Left colon (tissue), 2 donors: ENCODE measurements at regions not wholly inside any gene's neighbourhood (a gene's known extent, or its start where the extent isn't known, plus 50 kb on each side); places are given as distances from the start of the nearest gene placed in this dataset.
A peak's percentile ranks its signal among the peaks of the same experiment; 100 is the strongest.

Experiments
- ATAC-seq: fragments of 200-7000 bp; cut with Tn5 transposase; one replicate; pipeline ENCODE4 v1.9.1; 2020; ENCODE audit warnings: mild to moderate bottlenecking, moderate library complexity
- DNase-seq, 2 donors: peaks; one replicate each; pipeline ENCODE4 v3.0.0-alpha.2; 2020
- intact Hi-C, 2 donors: fragments of 100-400 bp; cut with DNase I in 1 of 2; cut with micrococcal nuclease in 1 of 2; formaldehyde crosslinking; loops; one replicate each; pipeline versions ENCODE4 v1.11.2 to v1.14.0; 2022; cut with DNase I, micrococcal nuclease
- donor health status: DM: no; HTN: no; CAD: no.
- donor health status: DM: yes; HTN: yes; CAD: no.

DNA sequence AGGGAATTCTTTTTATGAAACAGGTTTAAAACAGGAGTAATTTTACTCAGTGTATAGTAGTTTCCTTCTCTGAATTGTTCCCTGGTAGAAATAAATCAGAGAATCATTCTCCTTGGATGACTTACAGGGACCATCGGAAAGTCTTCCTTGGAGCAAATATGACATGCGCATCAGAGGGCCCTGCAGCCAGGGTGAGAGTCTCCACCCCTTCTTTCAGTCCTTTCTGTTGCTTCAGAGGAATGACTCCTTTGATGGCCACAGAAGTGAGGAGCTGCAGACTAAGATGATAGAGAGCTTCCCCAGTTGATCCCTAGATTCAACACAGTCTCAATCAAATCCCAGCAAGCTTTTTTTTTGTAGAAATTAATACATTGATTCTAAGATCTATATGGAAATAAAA is 294.8 kb upstream of the UMPS start:
- ATAC-seq (no peak), DNase-seq (no peak)
- intact Hi-C loops = no loop called here

DNA sequence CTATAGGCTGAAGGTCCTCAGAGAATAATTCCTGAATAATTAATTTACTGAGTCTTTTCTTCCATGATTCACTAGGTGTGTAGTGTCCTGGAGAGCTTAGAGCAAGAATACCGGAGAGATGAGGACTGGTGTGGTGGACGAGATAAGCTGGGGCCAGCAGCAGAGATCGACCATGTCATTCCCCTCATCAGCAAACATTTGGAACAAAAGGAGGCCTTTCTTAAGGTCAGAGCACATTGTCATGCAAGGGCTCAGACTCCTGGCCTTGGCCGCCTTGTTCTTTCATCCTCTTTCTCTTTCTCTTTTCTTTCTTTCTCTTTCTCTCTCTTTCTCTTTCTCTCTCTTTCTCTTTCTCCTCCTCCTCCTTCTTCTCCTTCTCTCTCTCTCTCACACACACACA is 291.4 kb upstream of the UMPS start:
- ATAC-seq (no peak), DNase-seq (no peak)
- intact Hi-C loops = no loop called here

DNA sequence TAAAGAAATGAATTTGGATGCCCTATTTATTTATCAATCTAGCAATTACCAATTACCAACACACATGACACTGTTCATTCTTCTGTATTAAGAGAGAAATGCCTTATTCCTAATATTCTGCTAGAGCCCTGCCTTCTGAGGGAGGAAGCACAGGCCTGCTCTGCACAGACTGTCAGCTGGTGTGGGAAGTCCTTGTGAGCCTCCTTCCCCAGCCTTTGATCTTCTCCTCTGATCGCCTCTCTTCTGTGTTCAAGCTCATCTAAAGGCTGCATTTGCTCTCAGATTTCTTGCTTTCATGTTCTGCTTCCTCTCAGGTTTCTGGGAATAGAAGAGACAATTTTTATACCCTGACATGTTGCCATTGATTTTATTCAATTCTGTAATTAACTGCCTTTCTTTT is 290.6 kb upstream of the UMPS start:
- intact Hi-C loops = no loop called here
- no peak for ATAC-seq
- DNase-seq = no peak

DNA sequence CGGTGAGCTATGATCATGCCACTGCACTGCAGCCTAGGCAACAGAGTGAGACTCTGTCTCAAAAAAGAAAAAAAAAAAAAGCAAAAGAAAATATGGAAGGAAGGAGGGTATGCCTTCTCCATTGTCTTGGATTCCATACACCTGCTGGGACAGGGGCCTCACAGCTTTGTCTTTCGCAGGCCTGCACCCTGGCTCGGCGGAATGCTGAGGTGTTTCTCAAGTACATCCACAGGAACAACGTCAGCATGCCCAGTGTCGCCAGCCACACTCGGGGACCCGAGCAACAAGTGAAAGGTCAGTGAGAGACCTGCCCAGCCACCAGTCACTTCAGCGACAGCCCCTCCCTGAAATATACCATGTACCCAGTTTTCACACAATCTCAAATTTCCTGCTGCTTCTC is 288.5 kb upstream of the UMPS start:
- ATAC-seq (no peak), DNase-seq (no peak)
- intact Hi-C loops = no loop called here

DNA sequence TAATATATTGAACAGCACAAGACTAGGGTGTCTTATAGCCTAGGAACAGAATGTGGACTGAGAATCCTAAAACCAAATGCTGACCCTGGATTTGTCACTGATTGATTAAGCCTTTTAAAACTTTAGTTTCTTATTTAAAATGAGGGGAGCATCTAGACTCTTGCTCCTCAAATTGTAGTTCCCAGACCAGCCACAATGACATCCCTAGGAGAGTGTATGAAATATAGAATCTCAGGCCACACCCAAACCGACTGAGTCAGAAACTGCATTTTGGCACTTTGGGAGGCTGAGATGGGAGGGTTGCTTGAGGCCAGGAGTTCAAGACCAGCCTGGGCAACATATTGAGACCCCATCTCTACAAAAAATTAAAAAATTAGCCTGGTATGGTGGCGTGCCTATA is 287.8 kb upstream of the UMPS start:
- no peak for ATAC-seq
- intact Hi-C loops = no loop called here
- no peak for DNase-seq

DNA sequence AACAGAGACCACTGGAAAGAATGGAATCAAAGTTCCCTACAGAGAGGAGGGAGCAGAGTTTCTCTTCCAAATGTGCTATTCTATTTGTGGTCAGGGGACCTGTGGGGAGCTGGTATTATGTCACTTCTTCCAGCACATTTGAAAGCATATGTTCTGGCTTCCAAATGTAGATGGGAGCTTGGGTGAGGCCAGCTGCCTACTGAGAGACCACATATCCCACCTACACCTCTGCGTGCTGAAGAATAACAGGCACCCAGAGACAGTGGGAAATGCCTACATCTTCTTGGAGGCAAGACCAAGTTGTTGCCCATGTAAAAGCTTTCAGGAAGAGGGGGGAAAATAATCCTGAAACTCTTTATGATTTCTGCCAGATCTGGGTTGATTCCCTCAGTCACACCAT is 286.8 kb upstream of the UMPS start:
- no peak for ATAC-seq
- intact Hi-C loops = no loop called here

DNA sequence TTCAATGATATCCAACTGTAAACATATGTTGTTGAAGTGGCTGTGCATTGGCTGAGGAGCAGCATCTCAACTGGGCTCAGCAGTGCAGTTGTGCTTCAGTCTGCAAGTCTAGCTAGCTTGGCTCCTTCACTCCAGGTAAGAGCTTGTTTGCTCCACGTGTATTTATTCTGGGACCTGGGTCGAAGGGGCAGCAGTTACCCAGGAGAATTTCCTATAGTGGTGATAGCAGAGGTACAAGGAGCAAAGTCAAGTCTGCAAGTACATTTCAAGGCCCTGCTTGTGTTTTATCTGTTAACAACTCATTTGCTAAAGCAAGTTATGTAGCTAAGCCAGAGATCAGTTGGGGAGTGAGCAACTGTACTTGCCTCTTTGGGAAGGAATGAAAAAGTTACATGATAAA is 286.2 kb upstream of the UMPS start:
- ATAC-seq (peak; percentile 50), DNase-seq (no peak)
- intact Hi-C loops = no loop called here

More for the DNA sequence above, 286.8 kb upstream of the UMPS start:
- DNase-seq = no peak

DNA sequence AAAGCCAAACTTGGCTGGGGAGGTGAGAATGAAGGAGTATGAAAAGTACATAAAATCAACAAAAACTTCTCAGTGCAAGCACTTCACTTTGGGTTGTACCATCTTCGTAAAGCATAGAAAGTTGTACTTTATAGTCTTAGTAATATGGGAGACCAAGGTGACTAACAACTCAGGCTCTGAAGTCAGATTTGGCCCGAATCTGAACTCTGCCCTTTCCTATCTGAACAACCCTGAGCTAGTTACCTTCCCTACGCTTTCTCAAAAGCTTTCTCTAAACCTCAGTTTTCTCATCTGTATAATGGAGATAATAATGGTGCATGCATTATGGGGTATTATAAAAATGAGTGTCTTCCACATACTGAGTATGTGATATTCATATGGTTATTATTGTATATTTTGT is 285.4 kb upstream of the UMPS start:
- ATAC-seq (no peak), DNase-seq (no peak)
- intact Hi-C loops = no loop called here

DNA sequence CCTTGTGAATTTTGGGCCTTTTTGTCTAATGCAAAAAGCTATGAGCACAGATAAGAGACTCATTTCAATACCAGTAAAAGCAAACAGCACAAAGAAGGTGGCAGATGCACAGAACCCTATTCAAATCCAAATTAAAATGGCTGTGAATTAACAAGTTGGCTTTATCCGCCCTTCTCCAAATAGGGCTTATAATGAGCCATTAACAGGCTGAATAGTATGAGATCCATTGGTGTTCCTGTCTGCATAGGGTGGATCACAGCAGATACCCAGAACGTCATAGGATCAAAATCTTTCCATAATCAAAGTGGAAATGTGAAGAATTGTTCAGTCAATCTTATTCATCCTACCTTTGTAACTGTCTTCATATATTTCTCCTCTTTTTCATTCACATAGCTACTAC is 282.4 kb upstream of the UMPS start:
- DNase-seq (no peak), ATAC-seq (no peak)
- intact Hi-C loops = no loop called here

DNA sequence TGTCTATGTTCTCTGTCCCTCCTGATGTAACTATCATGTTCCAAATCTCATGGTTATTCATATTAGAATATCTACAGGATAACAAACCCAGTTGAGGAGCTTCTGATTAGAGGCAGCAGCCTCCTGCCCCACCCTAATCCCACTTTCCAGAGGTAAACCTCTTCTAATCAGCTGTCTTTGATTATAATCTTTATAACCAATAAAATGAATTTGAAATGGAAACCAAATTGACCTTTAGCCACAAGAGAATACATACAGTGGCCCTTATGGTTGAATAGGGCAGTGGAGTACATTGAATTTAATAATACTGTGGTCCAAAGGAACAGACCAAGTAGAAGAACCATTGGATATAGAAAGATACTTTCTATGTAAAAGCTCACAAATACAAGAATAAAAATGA is 281.3 kb upstream of the UMPS start:
- DNase-seq (no peak), ATAC-seq (peak; percentile 69)
- intact Hi-C loops = no loop called here

DNA sequence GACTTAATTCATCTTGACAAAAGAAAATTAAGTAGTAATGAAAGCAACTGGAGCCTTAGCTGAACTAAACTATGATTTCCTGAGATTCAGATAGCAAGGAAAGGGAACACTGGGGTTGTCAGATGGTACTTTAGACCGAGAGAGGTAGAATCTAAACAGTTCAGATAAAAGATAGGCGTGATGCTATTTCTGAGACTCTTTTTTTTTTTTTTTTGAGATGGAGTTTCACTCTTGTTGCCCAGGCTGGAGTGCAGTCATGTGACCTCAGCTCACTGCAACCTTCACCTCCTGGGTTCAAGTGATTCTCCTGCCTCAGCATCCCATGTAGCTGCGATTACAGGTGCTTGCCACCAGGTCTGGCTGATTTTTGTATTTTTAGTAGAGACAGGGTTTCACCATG is 279.9 kb upstream of the UMPS start:
- intact Hi-C loops = no loop called here
- DNase-seq (no peak), ATAC-seq (no peak)

DNA sequence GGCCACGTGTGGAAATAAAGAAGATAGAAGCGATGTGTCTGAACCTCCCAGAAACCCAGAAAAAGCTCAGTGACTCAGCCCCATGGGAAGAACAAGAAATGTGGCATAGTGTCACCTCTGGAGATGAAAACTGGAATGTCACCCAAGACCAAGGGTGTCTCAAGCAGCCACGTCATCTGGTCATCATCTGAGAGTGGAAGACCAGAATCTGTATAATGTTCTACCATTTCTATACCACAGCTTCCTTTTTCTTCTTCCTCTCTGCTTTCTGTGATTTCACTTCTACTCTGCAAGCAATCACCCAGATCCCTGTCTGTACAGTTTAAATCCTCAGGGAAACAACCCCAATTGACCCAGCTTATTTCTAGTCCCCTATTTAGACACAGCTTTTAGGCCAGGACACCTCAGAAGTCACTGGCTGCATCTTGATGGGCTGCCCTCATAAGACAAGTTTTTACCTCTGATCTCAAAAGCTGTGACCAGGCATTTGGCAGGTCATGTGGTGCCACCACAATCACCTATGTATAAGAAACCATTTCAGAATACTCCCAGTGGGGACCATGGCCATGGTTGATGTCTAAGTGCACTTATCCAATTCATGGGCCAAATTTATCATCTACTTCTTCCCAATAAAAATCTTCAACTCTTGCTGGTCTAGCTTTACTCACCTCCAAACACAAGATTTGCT is 278.5 kb upstream of the UMPS start:
- intact Hi-C loops = no loop called here
- no peak for DNase-seq
- no peak for ATAC-seq

DNA sequence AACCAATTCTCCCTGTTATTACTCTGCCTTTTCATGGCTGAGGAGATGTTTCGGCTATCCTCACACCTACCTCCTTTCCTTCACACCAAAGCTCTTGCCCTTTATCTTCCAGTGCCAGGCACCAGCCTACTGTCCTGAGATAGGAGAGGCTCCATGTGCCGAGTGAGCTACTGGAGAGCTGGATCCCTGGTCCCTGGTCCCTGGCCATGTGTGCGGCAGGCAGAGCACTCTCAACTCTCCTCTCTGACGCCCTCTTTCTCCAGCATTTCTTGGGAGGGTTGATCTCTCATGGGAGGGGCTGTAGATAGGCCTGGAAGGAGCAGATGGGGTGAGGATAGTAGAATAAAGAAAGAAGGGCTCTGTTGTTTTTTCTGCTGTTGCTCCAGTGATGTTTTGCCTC is 277.1 kb upstream of the UMPS start:
- DNase-seq = no peak
- no peak for ATAC-seq
- intact Hi-C loops = no loop called here

DNA sequence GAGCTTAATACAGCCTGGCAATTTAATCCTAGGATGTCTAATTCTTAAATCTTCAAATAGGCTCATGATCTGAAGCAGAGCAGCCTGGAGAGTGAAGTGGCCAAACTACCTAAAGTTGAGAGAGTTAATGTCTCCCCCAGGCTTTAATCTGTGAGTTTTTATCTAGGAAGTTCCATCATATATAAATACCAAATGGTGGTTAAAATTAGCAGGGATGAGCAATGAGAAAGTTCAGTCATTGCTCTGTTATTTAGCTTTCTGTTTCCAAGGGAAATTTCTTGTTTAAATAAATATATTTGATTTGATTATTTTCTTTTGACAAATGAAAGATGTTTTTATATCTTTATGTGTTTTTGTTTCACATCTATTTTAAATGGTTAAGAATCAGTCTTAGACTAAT is 274.4 kb upstream of the UMPS start:
- intact Hi-C loops = no loop called here
- ATAC-seq (no peak), DNase-seq (no peak)

DNA sequence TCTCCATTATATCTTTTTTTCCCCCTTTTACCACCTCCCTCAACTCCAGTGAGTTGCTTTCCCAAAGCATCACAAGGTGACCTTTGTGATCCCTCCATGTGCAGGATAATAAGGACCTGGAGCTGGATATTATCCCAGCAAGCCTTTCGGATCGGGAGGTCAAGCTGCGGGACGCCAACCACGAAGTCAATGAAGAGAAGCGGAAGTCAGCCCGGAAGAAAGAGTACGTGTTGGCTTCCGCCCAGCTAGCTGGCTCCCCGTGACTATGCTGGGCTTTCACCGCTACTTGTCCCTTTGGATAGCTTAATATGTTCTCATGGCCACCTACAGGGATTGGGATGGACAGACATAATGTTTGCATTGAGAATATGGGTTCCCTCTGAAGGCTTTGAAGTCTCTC is 273.7 kb upstream of the UMPS start:
- intact Hi-C loops = no loop called here
- no peak for DNase-seq
- ATAC-seq = no peak

DNA sequence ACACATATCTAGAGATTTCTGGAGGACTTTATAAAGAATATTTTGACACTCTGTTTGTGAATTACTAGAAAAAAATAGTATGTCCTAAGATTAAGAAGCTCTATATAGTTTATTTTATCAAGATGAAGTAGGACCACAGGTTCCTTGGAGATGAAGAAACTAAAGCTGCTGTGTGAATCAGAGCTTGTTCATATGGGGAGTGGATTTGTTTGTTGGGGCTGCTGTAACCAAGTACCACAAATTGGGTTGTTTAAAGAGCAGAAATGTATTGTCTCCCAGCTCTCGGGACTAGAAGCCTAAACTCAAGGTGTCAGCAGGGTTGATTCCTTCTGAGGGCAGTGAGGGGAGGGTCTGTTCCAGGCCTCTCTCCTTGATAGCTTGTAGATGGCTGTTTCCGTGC is 270.6 kb upstream of the UMPS start:
- intact Hi-C loops = loop anchor here in 1 of 2 donors (10.0 kb wide), 2 partner anchors 105 to 445 kb away; no protein-coding TSS in a partner anchor
- ATAC-seq = no peak
- no peak for DNase-seq

DNA sequence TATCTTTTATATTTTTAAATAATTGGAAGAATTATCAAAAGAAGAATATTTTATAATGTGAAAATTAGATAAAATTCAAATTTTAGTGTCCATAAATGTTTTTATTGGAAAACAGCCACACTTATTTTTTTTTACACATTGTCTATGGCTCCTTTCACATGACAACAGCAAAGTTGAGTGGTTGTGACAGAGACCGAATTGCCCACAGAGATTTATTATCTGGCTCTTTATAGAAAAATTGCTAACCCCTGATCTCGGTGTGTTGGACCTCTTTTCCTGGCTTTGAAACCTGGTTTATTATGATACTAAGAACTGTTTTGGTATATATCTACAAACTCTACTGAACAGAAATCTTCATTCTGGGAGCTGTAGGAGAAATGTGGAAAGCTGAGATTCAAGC is 269.1 kb upstream of the UMPS start:
- ATAC-seq = no peak
- no peak for DNase-seq
- intact Hi-C loops = loop anchor here in 1 of 2 donors (10.0 kb wide), 2 partner anchors 106 to 446 kb away; no protein-coding TSS in a partner anchor

DNA sequence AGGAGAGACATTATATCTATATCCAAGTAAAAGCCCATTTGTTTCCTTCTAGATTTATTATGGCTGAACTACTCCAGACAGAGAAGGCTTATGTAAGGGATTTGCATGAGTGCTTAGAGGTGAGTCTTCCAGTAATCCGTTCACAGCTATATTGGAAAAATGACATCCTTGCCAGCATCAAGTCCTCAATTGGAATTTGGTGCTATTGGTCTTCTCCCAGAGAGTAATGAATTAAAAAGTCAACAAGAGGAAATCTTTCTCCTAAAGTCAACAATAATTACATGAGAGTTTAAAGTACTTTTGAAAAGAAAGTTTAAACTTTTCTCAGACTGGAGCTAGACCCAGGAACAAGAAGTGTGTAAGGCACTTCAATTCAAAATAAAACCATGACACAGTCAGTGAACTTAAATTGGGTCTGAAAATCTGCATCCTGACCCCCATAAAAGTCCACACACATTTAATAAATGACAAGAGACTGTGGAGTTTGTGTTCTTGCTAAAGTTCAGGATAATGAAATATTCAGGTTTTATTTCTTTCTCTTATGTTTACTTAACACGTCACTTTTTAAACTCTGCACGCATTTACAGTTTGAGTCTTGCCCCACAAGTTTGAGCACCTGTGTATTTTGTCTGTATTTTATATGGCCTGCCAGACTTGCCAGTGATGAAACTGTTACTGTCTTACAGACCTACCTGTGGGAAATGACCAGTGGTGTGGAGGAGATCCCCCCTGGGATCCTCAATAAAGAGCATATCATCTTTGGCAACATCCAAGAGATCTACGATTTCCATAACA is 268.2 kb upstream of the UMPS start:
- intact Hi-C loops = loop anchor here in 1 of 2 donors (10.0 kb wide), 2 partner anchors 107 to 447 kb away; no protein-coding TSS in a partner anchor
- no peak for DNase-seq
- ATAC-seq = peak; percentile 79

DNA sequence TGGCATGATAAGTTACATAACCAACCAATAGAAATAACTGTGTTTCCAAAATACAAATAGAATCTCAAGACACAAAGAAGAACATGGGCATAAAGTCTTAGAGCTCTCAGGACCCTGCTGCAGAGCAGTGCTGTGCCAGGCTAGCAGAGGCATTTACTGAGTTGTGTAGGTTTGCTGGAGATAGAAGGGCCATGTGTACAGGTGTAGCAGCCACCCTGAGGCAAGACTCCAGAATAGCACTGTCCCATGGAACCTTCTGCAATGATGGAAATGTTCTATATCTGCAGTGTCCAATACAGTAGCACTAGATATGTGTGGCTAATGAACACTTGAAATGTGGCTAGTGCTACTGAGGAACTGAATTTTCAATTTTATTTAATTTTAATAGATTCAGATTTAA is 267.0 kb upstream of the UMPS start:
- ATAC-seq (no peak), DNase-seq (no peak)
- intact Hi-C loops = loop anchor here in 1 of 2 donors (10.0 kb wide), 2 partner anchors 108 to 448 kb away; no protein-coding TSS in a partner anchor
